Ramos (cell line): ENCODE measurements at regions not wholly inside any gene's neighbourhood (a gene's known extent, or its start where the extent isn't known, plus 50 kb on each side); places are given as distances from the start of the nearest gene placed in this dataset.

Experiments
- in situ Hi-C: fragments of 300-500 bp; cut with MboI; formaldehyde crosslinking; loops from one replicate; pipeline ENCODE4 v1.14.3; 2022; ENCODE audit warnings: low sequenced_read_pairs; ENCODE audit not compliant: unreplicated experiment

GRCh38 chr6:97557355-97557754 lies 274.3 kb upstream of the MMS22L start:
- in situ Hi-C loops: no loop called here

GRCh38 chr6:97563529-97563928 lies 280.5 kb upstream of the MMS22L start:
- in situ Hi-C loops: no loop called here

- in situ Hi-C loops: no loop called here
These were observed 289.9 kb upstream of the MMS22L start for GRCh38 chr6:97572943-97573342.

- in situ Hi-C loops: no loop called here
These were observed 303.3 kb upstream of the MMS22L start for GRCh38 chr6:97586344-97586743.

GRCh38 chr6:97591955-97592354 lies 308.9 kb upstream of the MMS22L start:
- in situ Hi-C loops: no loop called here

GRCh38 chr6:97594844-97595243 lies 311.8 kb upstream of the MMS22L start:
- in situ Hi-C loops: no loop called here

GRCh38 chr6:97621111-97621510 lies 338.1 kb upstream of the MMS22L start:
- in situ Hi-C loops: no loop called here

- in situ Hi-C loops: no loop called here
These were observed 343.8 kb upstream of the MMS22L start for GRCh38 chr6:97626671-97627441.

GRCh38 chr6:97629180-97629579 lies 346.2 kb upstream of the MMS22L start:
- in situ Hi-C loops: no loop called here

- in situ Hi-C loops: no loop called here
These were observed 347.6 kb upstream of the MMS22L start for GRCh38 chr6:97630604-97631003.

- in situ Hi-C loops: no loop called here
These were observed 349.3 kb upstream of the MMS22L start for GRCh38 chr6:97632341-97632740.

- in situ Hi-C loops: no loop called here
These were observed 356.7 kb upstream of the MMS22L start for GRCh38 chr6:97639702-97640101.

GRCh38 chr6:97644353-97644752 lies 361.3 kb upstream of the MMS22L start:
- in situ Hi-C loops: no loop called here

- in situ Hi-C loops: no loop called here
These were observed 362.7 kb upstream of the MMS22L start for GRCh38 chr6:97645757-97646156.

GRCh38 chr6:97653076-97653475 lies 370.1 kb upstream of the MMS22L start:
- in situ Hi-C loops: no loop called here

GRCh38 chr6:97653517-97653916 lies 370.5 kb upstream of the MMS22L start:
- in situ Hi-C loops: no loop called here

GRCh38 chr6:97654674-97655073 lies 371.7 kb upstream of the MMS22L start:
- in situ Hi-C loops: no loop called here

- in situ Hi-C loops: no loop called here
These were observed 373.2 kb upstream of the MMS22L start for GRCh38 chr6:97656236-97656635.

- in situ Hi-C loops: no loop called here
These were observed 373.8 kb upstream of the MMS22L start for GRCh38 chr6:97656706-97657350.

- in situ Hi-C loops: no loop called here
These were observed 375.1 kb upstream of the MMS22L start for GRCh38 chr6:97658090-97658489.

- in situ Hi-C loops: no loop called here
These were observed 380.2 kb upstream of the MMS22L start for GRCh38 chr6:97663252-97663651.

- in situ Hi-C loops: no loop called here
These were observed 382.4 kb upstream of the MMS22L start for GRCh38 chr6:97665446-97665845.
